ENCODE measurements at regions not wholly inside any gene's neighbourhood (a gene's known extent, or its start where the extent isn't known, plus 50 kb on each side); places are given as distances from the start of the nearest gene placed in this dataset.

DNA sequence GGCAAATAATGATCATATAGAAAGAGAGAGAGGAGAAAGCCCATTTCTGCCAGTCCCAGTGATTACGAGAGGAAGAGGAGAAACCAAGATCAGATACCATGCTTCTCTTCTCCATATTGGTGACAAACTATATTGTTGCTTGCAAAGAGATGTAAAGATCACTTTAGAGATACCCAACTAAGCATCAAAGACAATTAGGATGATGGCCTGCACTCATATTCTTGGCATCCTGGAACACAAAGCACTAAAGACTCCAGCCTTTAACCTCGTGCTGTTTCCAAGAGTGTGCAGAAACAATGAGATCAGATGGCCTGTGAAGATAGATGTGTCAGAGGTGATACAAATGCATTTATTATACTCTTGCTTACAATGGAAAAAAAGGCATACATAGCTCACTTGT lies 170.7 kb upstream of the TP63 start:
- TF ChIP-seq, protein P1, sequence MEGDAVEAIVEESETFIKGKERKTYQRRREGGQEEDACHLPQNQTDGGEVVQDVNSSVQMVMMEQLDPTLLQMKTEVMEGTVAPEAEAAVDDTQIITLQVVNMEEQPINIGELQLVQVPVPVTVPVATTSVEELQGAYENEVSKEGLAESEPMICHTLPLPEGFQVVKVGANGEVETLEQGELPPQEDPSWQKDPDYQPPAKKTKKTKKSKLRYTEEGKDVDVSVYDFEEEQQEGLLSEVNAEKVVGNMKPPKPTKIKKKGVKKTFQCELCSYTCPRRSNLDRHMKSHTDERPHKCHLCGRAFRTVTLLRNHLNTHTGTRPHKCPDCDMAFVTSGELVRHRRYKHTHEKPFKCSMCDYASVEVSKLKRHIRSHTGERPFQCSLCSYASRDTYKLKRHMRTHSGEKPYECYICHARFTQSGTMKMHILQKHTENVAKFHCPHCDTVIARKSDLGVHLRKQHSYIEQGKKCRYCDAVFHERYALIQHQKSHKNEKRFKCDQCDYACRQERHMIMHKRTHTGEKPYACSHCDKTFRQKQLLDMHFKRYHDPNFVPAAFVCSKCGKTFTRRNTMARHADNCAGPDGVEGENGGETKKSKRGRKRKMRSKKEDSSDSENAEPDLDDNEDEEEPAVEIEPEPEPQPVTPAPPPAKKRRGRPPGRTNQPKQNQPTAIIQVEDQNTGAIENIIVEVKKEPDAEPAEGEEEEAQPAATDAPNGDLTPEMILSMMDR (IDR thresholded peaks at IDR 0.05) = no peak
- TF ChIP-seq POLR2A (IDR thresholded peaks at IDR 0.05) = no peak
- TF ChIP-seq EP300 (IDR thresholded peaks at IDR 0.05) = no peak
- TF ChIP-seq POLR2AphosphoS5 (IDR thresholded peaks at IDR 0.05) = no peak
